ENCODE measurements at regions not wholly inside any gene's neighbourhood (a gene's known extent, or its start where the extent isn't known, plus 50 kb on each side); places are given as distances from the start of the nearest gene placed in this dataset.
"Not testable (repeated sequence)": the region's sequence is repeated elsewhere in the genome, so short reads cannot be mapped to it uniquely, and the experiment has no call there.

- intact Hi-C loops (cut with micrococcal nuclease), result no loop called here
- peaks cover 14 to 35% of the 10 kb centered on the region in 2 experiments; a peak in 2 of 4 replicates for H3K9me3 ChIP-seq (ENCODE audit: control insufficient read depth in 1 of 2, insufficient read depth in 1 of 2, low read depth in 1 of 2, low read length in 2 of 2)
- no peaks in the 10 kb centered on the region for H3K9me2 ChIP-seq (ENCODE audit: insufficient read depth)
- no peaks in the 10 kb centered on the region; the same call in 1 of the 2 replicates for H4K20me1 ChIP-seq (ENCODE audit: insufficient read depth)
- no peak overlapping the region for H3K27ac ChIP-seq (ENCODE audit: low read depth, low read length)
- H3K79me2 ChIP-seq (ENCODE audit: insufficient read depth, low read length), result no peaks in the 10 kb centered on the region
- no peaks in the 10 kb centered on the region for H3K4me1 ChIP-seq (ENCODE audit: control insufficient read depth in 1 of 2, insufficient read depth in 2 of 2, low read length in 2 of 2)
- RAD21 ChIA-PET (ENCODE audit: low non-redundant PET in 1 of 2, low total read pairs in 2 of 2, uncharacterized antibody in 2 of 2, unreplicated experiment in 2 of 2), result no interaction called here
- ATAC-seq (no peak), DNase-seq (ENCODE audit: low read depth, low spot score) (no peak)
- no peak overlapping the region for H2AFZ ChIP-seq (ENCODE audit: low read depth, low read length, poor library complexity, severe bottlenecking)
- no peak overlapping the region for H3K4me3 ChIP-seq (replicated peaks in 1 of 2; ENCODE audit: low read depth in 1 of 2, low read length in 2 of 2)
- CTCF ChIA-PET, result no interaction called here
- no peak overlapping the region for H3K9ac ChIP-seq (ENCODE audit: low read length)
- TF ChIP-seq EZH2 (IDR thresholded peaks at IDR 0.05) (no peak), SIN3A (IDR thresholded peaks at IDR 0.05; ENCODE audit: low read depth) (no peak), JUND (IDR thresholded peaks at IDR 0.05) (no peak), POLR2AphosphoS5 (IDR thresholded peaks at IDR 0.05; ENCODE audit: low read depth, low read length) (no peak), CBX3 (IDR thresholded peaks at IDR 0.05; ENCODE audit: low read depth) (no peak), ELF1 (IDR thresholded peaks at IDR 0.05; ENCODE audit: borderline replicate concordance, low read depth) (no peak), CTCF (IDR thresholded peaks at IDR 0.05 in 2 of 3, conservative IDR thresholded peaks at IDR 0.05 in 1 of 3; ENCODE audit: borderline replicate concordance in 1 of 3, insufficient read depth in 1 of 3, low read depth in 2 of 3, low read length in 2 of 3) (no peak), TCF7L2 (IDR thresholded peaks at IDR 0.05; ENCODE audit: borderline replicate concordance, extremely low read depth, insufficient read depth, insufficient read length) (no peak)
- H3K27me3 ChIP-seq (ENCODE audit: insufficient read depth, low read length), result no peaks in the 10 kb centered on the region
- no TSS peak for BruUV-seq (replicated peaks)
- H3K36me3 ChIP-seq (ENCODE audit: control insufficient read depth in 1 of 2, insufficient read depth in 2 of 2, low read length in 2 of 2), result no peaks in the 10 kb centered on the region
- no peak overlapping the region for H3K4me2 ChIP-seq (ENCODE audit: low read length)
- POLR2A ChIA-PET, result no interaction called here
Measured at GRCh38 chr18:71321319-71321718, 1032.5 kb downstream of the SOCS6 start.

GRCh38 chr18:71304856-71305255 is 1016.0 kb downstream of the SOCS6 start:
- no peak overlapping the region for H3K9ac ChIP-seq (ENCODE audit: low read length)
- H3K9me3 ChIP-seq (ENCODE audit: control insufficient read depth in 1 of 2, insufficient read depth in 1 of 2, low read depth in 1 of 2, low read length in 2 of 2), result peaks cover 4 to 29% of the 10 kb centered on the region in 2 experiments; a peak in 3 of 4 replicates
- H3K4me1 ChIP-seq (ENCODE audit: control insufficient read depth in 1 of 2, insufficient read depth in 2 of 2, low read length in 2 of 2), result no peaks in the 10 kb centered on the region
- no peaks in the 10 kb centered on the region for H3K79me2 ChIP-seq (ENCODE audit: insufficient read depth, low read length)
- TF ChIP-seq ZNF274 (IDR thresholded peaks at IDR 0.05; ENCODE audit: low read depth, low read length), result no peak
- no peak for TF ChIP-seq ZFX (IDR thresholded peaks at IDR 0.05)
- TF ChIP-seq POLR2AphosphoS5 (IDR thresholded peaks at IDR 0.05; ENCODE audit: low read depth, low read length), result no peak
- TF ChIP-seq SIN3A (IDR thresholded peaks at IDR 0.05; ENCODE audit: low read depth), result no peak
- no peak for TF ChIP-seq POLR2A (IDR thresholded peaks at IDR 0.05; ENCODE audit: borderline replicate concordance, extremely low read depth, insufficient read depth, insufficient read length)
- no peak for TF ChIP-seq EGR1 (IDR thresholded peaks at IDR 0.05; ENCODE audit: low read depth)
- TF ChIP-seq RAD21 (IDR thresholded peaks at IDR 0.05; ENCODE audit: low read depth), result no peak
- intact Hi-C loops (cut with micrococcal nuclease), result no loop called here
- H2AFZ ChIP-seq (ENCODE audit: low read depth, low read length, poor library complexity, severe bottlenecking), result no peak overlapping the region
- no peak overlapping the region for H3K4me3 ChIP-seq (replicated peaks in 1 of 2; ENCODE audit: low read depth in 1 of 2, low read length in 2 of 2)
- H3K36me3 ChIP-seq (ENCODE audit: control insufficient read depth in 1 of 2, insufficient read depth in 2 of 2, low read length in 2 of 2), result no peaks in the 10 kb centered on the region
- no peaks in the 10 kb centered on the region for H3K27me3 ChIP-seq (ENCODE audit: insufficient read depth, low read length)
- no TSS peak for BruUV-seq (replicated peaks)
- POLR2A ChIA-PET, result no interaction called here
- ATAC-seq, result no peak
- RAD21 ChIA-PET (ENCODE audit: low non-redundant PET in 1 of 2, low total read pairs in 2 of 2, uncharacterized antibody in 2 of 2, unreplicated experiment in 2 of 2), result no interaction called here
- no peak for DNase-seq (ENCODE audit: low read depth, low spot score)
- H3K27ac ChIP-seq (ENCODE audit: low read depth, low read length), result no peak overlapping the region
- H4K20me1 ChIP-seq (ENCODE audit: insufficient read depth), result no peaks in the 10 kb centered on the region
- no peaks in the 10 kb centered on the region for H3K9me2 ChIP-seq (ENCODE audit: insufficient read depth)
- CTCF ChIA-PET, result no interaction called here
- H3K4me2 ChIP-seq (ENCODE audit: low read length), result no peak overlapping the region

- H3K79me2 ChIP-seq (ENCODE audit: insufficient read depth, low read length); H3K4me1 ChIP-seq (ENCODE audit: control insufficient read depth in 1 of 2, insufficient read depth in 2 of 2, low read length in 2 of 2); H3K4me3 ChIP-seq (replicated peaks in 1 of 2; ENCODE audit: low read depth in 1 of 2, low read length in 2 of 2); intact Hi-C loops (cut with micrococcal nuclease); RAD21 ChIA-PET (ENCODE audit: low non-redundant PET in 1 of 2, low total read pairs in 2 of 2, uncharacterized antibody in 2 of 2, unreplicated experiment in 2 of 2); H2AFZ ChIP-seq (ENCODE audit: low read depth, low read length, poor library complexity, severe bottlenecking); H3K9me2 ChIP-seq (ENCODE audit: insufficient read depth); BruUV-seq (replicated peaks); DNase-seq (ENCODE audit: low read depth, low spot score); ATAC-seq; H3K27me3 ChIP-seq (ENCODE audit: insufficient read depth, low read length); CTCF ChIA-PET; H3K27ac ChIP-seq (ENCODE audit: low read depth, low read length); H3K4me2 ChIP-seq (ENCODE audit: low read length); H4K20me1 ChIP-seq (ENCODE audit: insufficient read depth); H3K9ac ChIP-seq (ENCODE audit: low read length); POLR2A ChIA-PET; H3K36me3 ChIP-seq (ENCODE audit: control insufficient read depth in 1 of 2, insufficient read depth in 2 of 2, low read length in 2 of 2): not testable (repeated sequence)
- H3K9me3 ChIP-seq (ENCODE audit: control insufficient read depth in 1 of 2, insufficient read depth in 1 of 2, low read depth in 1 of 2, low read length in 2 of 2), result peaks cover 0 to 28% of the 10 kb centered on the region in 2 experiments; a peak in 3 of 4 replicates
Measured at GRCh38 chr18:71303743-71304142, 1014.9 kb downstream of the SOCS6 start.

All from HCT116 (cell line).